SW480 (cell line): ENCODE measurements at regions not wholly inside any gene's neighbourhood (a gene's known extent, or its start where the extent isn't known, plus 50 kb on each side); places are given as distances from the start of the nearest gene placed in this dataset.
A peak's percentile ranks its signal among the peaks of the same experiment; 100 is the strongest.
"Not testable (repeated sequence)": the region's sequence is repeated elsewhere in the genome, so short reads cannot be mapped to it uniquely, and the experiment has no call there.

Source experiments
- DNase-seq: peaks from one replicate; pipeline ENCODE4 v3.0.0-alpha.2; 2016; ENCODE audit warnings: low spot score

DNA sequence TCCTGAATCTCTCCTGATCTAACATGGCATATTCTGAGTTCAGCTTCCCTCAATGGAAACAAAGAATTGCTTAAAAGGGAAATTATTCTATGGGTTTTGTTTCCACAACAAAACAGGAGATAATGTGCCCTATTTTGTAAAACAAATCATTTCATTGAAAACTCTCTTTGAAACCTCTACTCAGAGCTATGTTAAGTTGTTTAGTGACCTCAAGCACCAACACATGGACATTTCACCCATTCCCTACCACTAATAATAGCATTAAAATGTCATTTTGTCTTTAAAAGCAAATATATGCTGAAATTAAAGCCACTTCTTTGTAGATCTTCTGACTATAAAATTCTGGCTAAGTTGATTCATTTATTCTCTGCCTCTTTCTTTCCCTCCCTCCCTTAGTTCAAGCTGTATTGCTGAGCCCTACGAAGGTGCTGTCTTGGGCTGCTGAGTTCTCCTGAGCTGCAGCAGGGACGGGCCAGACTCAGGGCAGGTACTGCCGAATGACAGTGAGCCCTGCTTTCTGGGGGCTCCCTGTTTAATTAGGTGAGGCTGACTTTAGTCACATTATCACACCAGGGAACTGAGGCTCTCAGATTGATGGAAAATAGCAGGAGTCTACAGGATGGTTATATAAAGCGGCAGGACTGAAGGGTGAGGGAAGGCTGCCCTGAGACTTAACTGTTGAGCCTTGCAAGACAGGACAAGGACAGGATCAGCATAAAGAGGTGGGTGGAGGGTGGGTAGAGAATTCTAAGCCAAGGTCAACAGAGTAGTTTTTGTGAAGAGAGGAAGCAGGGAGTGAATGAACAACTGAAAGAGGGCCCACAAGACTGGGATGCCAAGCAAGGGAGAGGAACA is 1685.1 kb downstream of the SPATA31A7 start:
- not testable (repeated sequence) for DNase-seq

- not testable (repeated sequence) for DNase-seq
Observed at GRCh38 chr9:62877552-62877951, 1687.7 kb downstream of the SPATA31A7 start.

GRCh38 chr9:62877987-62878386 is 1688.2 kb downstream of the SPATA31A7 start:
- not testable (repeated sequence) for DNase-seq

- not testable (repeated sequence) for DNase-seq
Observed at GRCh38 chr9:62880453-62880852, 1690.6 kb downstream of the SPATA31A7 start.

DNA sequence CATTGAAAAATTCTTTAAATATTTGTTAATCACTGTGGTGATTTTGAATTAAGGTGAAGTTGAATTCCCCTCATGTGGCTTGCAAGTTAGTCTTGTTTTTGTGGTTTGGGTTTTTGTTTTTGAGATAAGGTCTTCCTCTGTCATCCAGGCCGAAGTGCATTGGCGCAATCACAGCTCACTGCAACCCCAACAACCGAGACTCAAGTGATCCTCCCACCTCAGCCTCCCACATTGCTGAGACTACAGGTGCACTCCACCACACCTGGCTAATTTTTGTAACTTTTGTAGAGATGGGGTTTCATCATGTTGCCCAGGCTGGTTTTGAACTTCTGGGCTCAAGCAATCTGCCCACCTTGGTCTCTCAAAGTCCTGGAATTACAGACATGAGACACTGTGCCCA is 1691.1 kb downstream of the SPATA31A7 start:
- DNase-seq: not testable (repeated sequence)

DNA sequence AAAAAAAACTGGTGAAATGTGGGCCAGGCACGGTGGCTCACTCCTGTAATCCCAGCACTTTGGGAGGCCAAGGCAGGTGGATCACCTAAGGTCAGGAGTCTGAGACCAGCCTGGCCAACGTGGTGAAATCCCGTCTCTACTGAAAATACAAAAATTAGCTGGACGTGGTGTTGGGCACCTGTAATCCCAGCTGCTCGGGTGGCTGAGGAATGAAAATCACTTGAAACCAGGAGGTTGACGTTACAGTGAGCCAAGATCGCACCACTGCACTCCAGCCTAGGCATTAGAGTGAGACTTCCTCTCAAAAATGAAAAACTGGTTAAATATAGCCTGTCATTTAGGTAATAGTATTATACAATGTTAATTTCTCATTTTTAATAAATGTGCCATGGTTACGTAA is 1692.0 kb downstream of the SPATA31A7 start:
- DNase-seq: not testable (repeated sequence)

GRCh38 chr9:62882717-62883116 is 1692.9 kb downstream of the SPATA31A7 start:
- not testable (repeated sequence) for DNase-seq

DNA sequence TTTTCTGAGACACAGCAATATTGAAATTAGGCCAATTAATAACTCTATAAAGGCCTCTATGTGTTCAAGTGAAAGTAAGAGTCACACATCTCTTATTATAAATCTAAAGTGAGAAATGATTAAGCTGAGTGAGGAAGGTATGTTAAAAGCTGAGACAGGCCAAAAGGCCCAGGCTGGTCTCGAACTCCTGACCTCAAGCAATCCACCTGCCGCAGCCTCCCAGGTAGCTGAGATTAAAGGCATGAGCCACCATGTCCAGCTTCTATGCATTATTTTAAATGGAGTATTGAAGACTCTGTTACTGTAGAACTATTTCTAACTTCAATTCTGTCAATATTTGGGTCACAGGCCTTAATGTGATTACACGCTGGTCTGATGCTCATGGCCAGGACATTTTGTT is 1706.9 kb downstream of the SPATA31A7 start:
- DNase-seq: not testable (repeated sequence)

GRCh38 chr9:62897411-62898225 is 1707.8 kb downstream of the SPATA31A7 start:
- DNase-seq: peak; percentile 14

DNA sequence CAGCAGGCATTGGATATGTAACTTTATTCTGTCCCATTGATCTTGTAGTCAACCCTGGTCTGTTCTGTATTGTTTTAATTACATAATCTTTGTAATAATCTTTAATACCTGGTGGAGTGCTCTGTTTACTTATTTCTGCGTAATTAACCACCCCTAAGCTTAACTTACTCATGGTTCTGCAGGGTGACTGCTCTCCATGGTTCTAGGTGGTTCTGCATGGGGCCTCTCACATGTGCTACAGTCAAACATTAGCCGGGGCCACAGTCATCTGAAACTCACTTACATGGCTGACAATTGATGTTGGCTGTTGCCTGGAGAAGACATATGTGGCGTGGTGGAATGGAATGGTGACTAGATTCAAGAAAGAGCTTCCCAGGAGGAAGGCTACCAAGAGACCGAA is 1709.8 kb downstream of the SPATA31A7 start:
- not testable (repeated sequence) for DNase-seq

DNA sequence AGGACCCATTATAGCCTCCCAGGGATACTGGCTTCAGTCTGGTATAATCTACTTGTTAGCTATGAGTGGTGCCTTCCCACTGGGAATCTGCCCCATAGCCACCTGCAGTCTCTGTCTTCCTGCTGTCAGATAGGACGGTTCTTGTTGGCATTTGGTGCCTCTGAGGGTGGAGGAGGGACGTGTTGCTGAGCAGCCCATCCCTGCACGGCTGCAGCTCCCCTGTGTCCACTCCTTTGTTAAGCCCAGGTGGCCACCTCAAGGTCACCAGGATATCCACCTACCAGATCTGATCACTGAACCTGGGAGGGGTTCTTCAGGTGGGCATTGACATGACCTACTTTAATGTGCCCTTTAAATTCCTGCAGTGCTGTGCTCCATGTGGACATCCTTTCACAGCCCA is 1714.2 kb downstream of the SPATA31A7 start:
- DNase-seq: not testable (repeated sequence)

- not testable (repeated sequence) for DNase-seq
Observed at GRCh38 chr9:62905722-62906121, 1715.9 kb downstream of the SPATA31A7 start.

DNA sequence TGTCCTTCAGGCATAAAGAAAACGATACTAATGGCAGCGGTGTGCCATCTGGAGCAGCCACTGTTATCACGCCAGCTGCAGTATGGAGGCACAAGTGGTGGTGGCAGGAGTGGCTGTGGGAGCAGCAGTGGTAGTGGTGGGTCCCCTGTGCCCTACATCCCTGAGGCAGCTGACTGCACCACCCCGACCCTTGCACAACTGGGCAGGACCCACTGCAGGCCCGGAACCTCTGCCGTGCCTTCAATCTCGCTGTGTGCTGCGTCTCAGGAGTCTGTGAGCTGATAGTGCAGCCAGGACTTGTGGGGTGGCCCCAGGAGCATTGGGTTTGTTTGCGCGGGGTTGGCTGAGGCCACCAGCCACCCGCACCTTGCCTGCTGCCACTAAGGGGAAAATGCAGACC is 1718.0 kb downstream of the SPATA31A7 start:
- DNase-seq: not testable (repeated sequence)

- not testable (repeated sequence) for DNase-seq
Observed at GRCh38 chr9:62908271-62908670, 1718.4 kb downstream of the SPATA31A7 start.

DNA sequence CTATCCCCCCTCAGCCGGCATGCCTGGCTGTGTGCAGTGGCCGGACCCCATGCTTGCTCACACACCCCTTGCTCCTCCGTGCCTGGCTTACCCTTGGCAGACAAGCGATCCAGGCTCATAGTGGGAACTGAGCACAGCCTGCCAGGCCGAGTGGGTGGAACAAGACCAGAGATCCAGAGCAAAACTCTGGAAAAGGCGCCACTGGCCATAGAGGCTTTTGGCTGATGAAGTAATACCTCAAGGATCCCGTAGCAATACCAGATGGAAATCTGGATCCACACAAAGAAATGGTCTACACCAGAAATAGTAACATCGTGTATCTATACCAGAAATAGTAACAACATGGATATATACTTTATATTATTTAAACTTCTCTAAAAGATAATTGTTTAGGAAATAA is 1719.6 kb downstream of the SPATA31A7 start:
- DNase-seq: not testable (repeated sequence)

- not testable (repeated sequence) for DNase-seq
Observed at GRCh38 chr9:62912278-62912677, 1722.4 kb downstream of the SPATA31A7 start.

DNA sequence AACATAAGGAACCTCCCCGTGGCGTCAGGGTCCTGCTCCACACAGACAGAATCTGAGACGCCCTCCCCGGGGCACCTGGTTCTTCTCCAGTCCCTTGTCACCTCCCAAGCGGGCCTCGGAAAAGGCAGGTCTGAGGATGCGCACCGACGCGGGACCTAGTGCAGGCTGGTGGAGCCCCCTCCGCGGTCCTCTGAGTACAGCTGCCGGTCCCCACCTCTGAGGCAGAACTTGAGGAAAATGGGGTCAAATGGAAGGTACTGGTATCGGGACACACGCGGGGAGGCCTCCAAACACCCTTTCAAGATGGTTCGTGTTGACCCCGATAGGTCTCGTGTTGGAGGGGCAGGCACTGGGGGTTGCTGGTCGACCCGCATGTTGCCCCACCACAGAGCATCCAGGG is 1725.3 kb downstream of the SPATA31A7 start:
- DNase-seq: not testable (repeated sequence)

- DNase-seq: not testable (repeated sequence)
Observed at GRCh38 chr9:62915661-62916060, 1725.8 kb downstream of the SPATA31A7 start.

DNA sequence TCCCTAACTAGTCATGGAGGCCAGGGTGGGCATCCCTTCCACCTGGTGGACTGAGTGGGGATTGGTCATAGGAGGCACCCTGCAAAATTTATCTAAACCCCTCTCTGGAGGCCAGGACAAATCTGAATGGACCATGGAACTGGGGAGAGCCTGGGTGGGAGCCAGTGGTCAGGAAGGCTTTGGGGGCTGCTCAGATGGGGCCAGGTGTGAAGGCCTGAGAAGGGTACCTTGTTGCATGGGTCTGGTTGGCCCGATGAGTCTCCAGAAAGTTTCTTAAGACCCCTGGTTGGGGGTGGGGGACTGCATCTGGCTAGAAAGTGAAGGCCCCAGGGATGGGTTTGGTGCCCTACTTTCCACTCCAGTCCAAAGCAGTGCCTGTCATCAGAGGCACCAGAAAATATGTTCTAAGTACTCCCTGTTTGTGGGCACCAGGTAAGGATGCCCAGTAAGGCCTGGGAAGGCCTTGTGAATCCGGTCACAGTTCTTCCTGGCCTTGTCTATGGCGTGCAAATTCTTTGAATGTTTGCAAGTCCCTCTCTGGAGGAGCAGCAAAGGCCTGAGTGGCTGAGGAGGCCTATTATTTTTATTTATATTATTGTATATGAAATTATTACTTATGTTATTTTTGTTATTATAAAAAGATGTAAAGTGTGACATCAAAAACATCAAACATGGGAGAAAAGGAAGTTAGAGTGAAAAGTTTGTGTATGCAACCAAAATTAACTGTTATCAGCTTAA is 1729.0 kb downstream of the SPATA31A7 start:
- not testable (repeated sequence) for DNase-seq

DNA sequence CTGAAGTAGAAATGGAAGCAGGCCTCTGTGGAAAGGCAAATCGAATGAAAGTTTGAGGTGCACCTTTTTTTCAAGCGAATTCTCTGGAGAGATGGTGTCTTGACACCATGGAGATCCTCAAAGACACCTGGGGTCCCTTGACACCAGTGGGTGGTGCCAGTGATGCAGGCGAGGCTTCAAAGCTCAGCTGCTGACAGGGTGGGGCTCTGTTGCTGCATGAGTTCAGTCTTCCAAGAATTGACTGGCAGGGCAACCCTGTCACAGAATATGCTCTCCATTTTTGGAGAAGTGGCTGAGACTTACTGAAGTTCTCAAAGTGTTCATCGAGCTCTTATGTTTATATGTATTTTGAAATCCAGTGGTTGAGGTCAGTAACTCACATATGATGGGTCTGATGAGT is 1741.6 kb downstream of the SPATA31A7 start:
- DNase-seq: not testable (repeated sequence)

DNA sequence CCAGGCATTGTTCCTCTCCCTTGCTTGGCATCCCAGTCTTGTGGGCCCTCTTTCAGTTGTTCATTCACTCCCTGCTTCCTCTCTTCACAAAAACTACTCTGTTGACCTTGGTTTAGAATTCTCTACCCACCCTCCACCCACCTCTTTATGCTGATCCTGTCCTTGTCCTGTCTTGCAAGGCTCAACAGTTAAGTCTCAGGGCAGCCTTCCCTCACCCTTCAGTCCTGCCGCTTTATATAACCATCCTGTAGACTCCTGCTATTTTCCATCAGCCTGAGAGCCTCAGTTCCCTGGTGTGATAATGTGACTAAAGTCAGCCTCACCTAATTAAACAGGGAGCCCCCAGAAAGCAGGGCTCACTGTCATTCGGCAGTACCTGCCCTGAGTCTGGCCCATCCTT is 1763.0 kb downstream of the SPATA31A7 start:
- DNase-seq: not testable (repeated sequence)
